ENCODE measurements at regions not wholly inside any gene's neighbourhood (a gene's known extent, or its start where the extent isn't known, plus 50 kb on each side); places are given as distances from the start of the nearest gene placed in this dataset.

- TF ChIP-seq POLR2A (IDR thresholded peaks at IDR 0.05; ENCODE audit: low read depth, low read length), result no peak
- DNase-seq (ENCODE audit: insufficient read length, low spot score) (no peak), FAIRE-seq (no peak)
Observed at GRCh38 chr9:6090277-6091210, 75.1 kb upstream of the RANBP6 start.

- DNase-seq (ENCODE audit: insufficient read length, low spot score), result no peak
- FAIRE-seq, result no peak
- no peak for TF ChIP-seq POLR2A (IDR thresholded peaks at IDR 0.05; ENCODE audit: low read depth, low read length)
Observed at GRCh38 chr9:6089300-6089699, 73.9 kb upstream of the RANBP6 start.

- no peak for TF ChIP-seq POLR2A (IDR thresholded peaks at IDR 0.05; ENCODE audit: low read depth, low read length)
- FAIRE-seq, result no peak
- no peak for DNase-seq (ENCODE audit: insufficient read length, low spot score)
Observed at GRCh38 chr9:6086006-6086655, 70.7 kb upstream of the RANBP6 start.

- TF ChIP-seq POLR2A (IDR thresholded peaks at IDR 0.05; ENCODE audit: low read depth, low read length), result no peak
- peak; percentile 64 for DNase-seq (ENCODE audit: insufficient read length, low spot score)
- FAIRE-seq, result peak; percentile 97
Observed at GRCh38 chr9:6080154-6080716, 64.8 kb upstream of the RANBP6 start.

- DNase-seq (ENCODE audit: insufficient read length, low spot score) (no peak), FAIRE-seq (peak; percentile 78)
- no peak for TF ChIP-seq POLR2A (IDR thresholded peaks at IDR 0.05; ENCODE audit: low read depth, low read length)
Observed at GRCh38 chr9:6079386-6079785, 64.0 kb upstream of the RANBP6 start.

GRCh38 chr9:6078382-6079105, 63.1 kb upstream of the RANBP6 start:
- no peak for TF ChIP-seq POLR2A (IDR thresholded peaks at IDR 0.05; ENCODE audit: low read depth, low read length)
- no peak for FAIRE-seq
- no peak for DNase-seq (ENCODE audit: insufficient read length, low spot score)

GRCh38 chr9:6076851-6077250, 61.4 kb upstream of the RANBP6 start:
- no peak for DNase-seq (ENCODE audit: insufficient read length, low spot score)
- no peak for TF ChIP-seq POLR2A (IDR thresholded peaks at IDR 0.05; ENCODE audit: low read depth, low read length)
- FAIRE-seq, result no peak

- TF ChIP-seq POLR2A (IDR thresholded peaks at IDR 0.05; ENCODE audit: low read depth, low read length), result no peak
- no peak for DNase-seq (ENCODE audit: insufficient read length, low spot score)
- no peak for FAIRE-seq
Observed at GRCh38 chr9:6073731-6074130, 58.3 kb upstream of the RANBP6 start.

- no peak for FAIRE-seq
- TF ChIP-seq POLR2A (IDR thresholded peaks at IDR 0.05; ENCODE audit: low read depth, low read length), result no peak
Observed at GRCh38 chr9:6072865-6073264, 57.4 kb upstream of the RANBP6 start.

GRCh38 chr9:6072453-6072852, 57.0 kb upstream of the RANBP6 start:
- FAIRE-seq (no peak), DNase-seq (ENCODE audit: insufficient read length, low spot score) (no peak)

More at GRCh38 chr9:6072865-6073264, 57.4 kb upstream of the RANBP6 start:
- DNase-seq (ENCODE audit: insufficient read length, low spot score), result no peak

GRCh38 chr9:6068983-6069382, 53.6 kb upstream of the RANBP6 start:
- DNase-seq (ENCODE audit: insufficient read length, low spot score), result no peak
- TF ChIP-seq POLR2A (IDR thresholded peaks at IDR 0.05; ENCODE audit: low read depth, low read length), result no peak
- FAIRE-seq, result peak; percentile 53

More at GRCh38 chr9:6072453-6072852, 57.0 kb upstream of the RANBP6 start:
- no peak for TF ChIP-seq POLR2A (IDR thresholded peaks at IDR 0.05; ENCODE audit: low read depth, low read length)

- FAIRE-seq (no peak), DNase-seq (ENCODE audit: insufficient read length, low spot score) (no peak)
- no peak for TF ChIP-seq POLR2A (IDR thresholded peaks at IDR 0.05; ENCODE audit: low read depth, low read length)
Observed at GRCh38 chr9:6067426-6067825, 52.0 kb upstream of the RANBP6 start.
